ENCODE measurements at regions not wholly inside any gene's neighbourhood (a gene's known extent, or its start where the extent isn't known, plus 50 kb on each side); places are given as distances from the start of the nearest gene placed in this dataset.

DNA sequence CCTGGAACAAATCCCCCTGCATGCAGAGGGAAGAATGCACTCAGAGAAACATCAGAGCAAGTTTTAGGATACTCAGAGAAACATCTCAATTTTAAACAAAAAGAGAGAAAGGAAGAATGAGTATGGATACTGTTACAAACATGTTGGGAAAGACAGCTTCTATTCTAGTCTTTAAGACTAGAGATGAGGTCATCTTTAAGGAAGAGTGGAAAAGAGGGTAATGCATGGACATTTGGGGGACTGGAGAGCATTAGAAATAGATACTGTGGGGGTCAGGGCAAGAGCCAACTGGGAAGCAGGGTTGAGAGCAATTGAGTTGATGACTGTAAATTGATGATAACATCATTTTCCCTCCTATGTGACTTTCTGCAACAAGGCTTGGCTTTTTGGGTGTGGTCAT is 431.2 kb downstream of the CDH26 start:
- Histone ChIP-seq H3K27me3 (ENCODE audit: control insufficient read depth, insufficient read depth, low read length) (no peaks in the 10 kb centered on the region), H3K27ac (ENCODE audit: low read depth, low read length) (no peak overlapping the region), H3K9me3 (ENCODE audit: control insufficient read depth, insufficient read depth, low read length) (no peaks in the 10 kb centered on the region), H3K4me3 (ENCODE audit: low read depth, low read length) (no peak overlapping the region)
- POLR2A ChIA-PET: no interaction called here
- TF ChIP-seq, protein P1, sequence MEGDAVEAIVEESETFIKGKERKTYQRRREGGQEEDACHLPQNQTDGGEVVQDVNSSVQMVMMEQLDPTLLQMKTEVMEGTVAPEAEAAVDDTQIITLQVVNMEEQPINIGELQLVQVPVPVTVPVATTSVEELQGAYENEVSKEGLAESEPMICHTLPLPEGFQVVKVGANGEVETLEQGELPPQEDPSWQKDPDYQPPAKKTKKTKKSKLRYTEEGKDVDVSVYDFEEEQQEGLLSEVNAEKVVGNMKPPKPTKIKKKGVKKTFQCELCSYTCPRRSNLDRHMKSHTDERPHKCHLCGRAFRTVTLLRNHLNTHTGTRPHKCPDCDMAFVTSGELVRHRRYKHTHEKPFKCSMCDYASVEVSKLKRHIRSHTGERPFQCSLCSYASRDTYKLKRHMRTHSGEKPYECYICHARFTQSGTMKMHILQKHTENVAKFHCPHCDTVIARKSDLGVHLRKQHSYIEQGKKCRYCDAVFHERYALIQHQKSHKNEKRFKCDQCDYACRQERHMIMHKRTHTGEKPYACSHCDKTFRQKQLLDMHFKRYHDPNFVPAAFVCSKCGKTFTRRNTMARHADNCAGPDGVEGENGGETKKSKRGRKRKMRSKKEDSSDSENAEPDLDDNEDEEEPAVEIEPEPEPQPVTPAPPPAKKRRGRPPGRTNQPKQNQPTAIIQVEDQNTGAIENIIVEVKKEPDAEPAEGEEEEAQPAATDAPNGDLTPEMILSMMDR (IDR thresholded peaks at IDR 0.05; ENCODE audit: low read depth, low read length): no peak
- CTCF ChIA-PET: no interaction called here
- no peak for DNase-seq (ENCODE audit: low read depth, low spot score)

DNA sequence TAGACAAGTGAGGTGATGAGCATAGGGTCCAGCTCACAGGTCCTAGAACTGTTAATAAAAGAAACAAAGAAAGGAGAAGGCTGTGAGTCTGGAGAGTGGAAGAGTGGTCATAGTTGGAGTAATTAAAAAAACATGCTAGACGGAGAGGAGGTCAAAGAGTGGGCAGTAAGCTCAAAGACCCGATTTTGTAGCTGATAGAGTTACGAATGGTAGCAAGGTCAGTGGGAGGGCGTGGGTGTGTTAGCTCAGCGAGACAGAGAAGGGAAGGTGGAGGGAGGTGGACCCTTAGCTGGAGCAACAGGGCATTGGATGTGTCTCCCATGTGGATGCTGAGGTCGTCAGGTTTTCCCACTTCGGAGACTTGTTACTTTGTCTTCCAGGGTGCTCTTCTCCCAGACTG is 431.7 kb downstream of the CDH26 start:
- Histone ChIP-seq H3K4me3 (ENCODE audit: low read depth, low read length) (no peak overlapping the region), H3K27me3 (ENCODE audit: control insufficient read depth, insufficient read depth, low read length) (no peaks in the 10 kb centered on the region), H3K27ac (ENCODE audit: low read depth, low read length) (no peak overlapping the region), H3K9me3 (ENCODE audit: control insufficient read depth, insufficient read depth, low read length) (no peaks in the 10 kb centered on the region)
- TF ChIP-seq, protein P1 (IDR thresholded peaks at IDR 0.05; ENCODE audit: low read depth, low read length): no peak
- CTCF ChIA-PET: no interaction called here
- DNase-seq (ENCODE audit: low read depth, low spot score): no peak
- POLR2A ChIA-PET: no interaction called here

DNA sequence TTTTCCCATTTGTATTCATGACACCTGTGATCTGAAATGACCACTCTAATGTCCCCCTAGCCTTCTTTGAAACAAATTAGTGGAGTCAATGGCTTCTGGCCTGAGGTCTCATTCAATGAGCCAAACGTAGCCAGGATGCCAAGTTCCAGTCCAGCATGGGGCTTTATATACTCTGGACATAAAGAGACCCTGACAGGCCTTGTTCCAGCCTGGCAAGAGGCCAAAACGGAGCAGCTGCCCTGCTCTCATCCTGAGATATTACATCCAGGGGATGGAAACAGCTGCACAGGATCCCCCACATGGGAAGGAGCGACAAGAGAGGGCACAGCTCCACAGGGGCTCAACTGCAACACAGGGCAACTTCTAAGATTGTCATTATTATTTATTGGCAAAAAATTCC is 437.8 kb downstream of the CDH26 start:
- Histone ChIP-seq H3K27me3 (ENCODE audit: control insufficient read depth, insufficient read depth, low read length) (no peaks in the 10 kb centered on the region), H3K9me3 (ENCODE audit: control insufficient read depth, insufficient read depth, low read length) (no peaks in the 10 kb centered on the region), H3K27ac (ENCODE audit: low read depth, low read length) (no peak overlapping the region), H3K4me3 (ENCODE audit: low read depth, low read length) (no peak overlapping the region)
- no peak for DNase-seq (ENCODE audit: low read depth, low spot score)
- TF ChIP-seq, protein P1 (IDR thresholded peaks at IDR 0.05; ENCODE audit: low read depth, low read length): no peak
- CTCF ChIA-PET: no interaction called here
- POLR2A ChIA-PET: no interaction called here

DNA sequence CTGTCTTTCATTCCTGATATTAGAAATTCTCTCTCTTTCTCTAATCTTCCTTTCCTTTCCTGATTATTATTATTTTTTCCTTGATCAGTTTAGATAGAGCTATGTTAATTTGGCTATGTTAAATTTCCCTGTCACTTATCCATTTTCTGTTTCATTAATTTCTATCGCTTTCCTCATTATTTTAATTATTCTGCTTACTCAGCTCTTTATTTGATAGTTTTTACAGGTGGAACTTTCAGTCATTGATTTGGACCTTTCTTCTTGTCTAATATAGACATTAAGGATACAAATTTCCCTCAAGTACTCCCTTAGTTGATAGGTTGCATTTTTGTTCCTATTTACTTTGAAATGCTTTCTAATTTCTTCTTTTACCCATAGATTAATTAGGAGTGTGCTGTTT is 442.3 kb downstream of the CDH26 start:
- DNase-seq (ENCODE audit: low read depth, low spot score): no peak
- Histone ChIP-seq H3K27ac (ENCODE audit: low read depth, low read length) (no peak overlapping the region), H3K4me3 (ENCODE audit: low read depth, low read length) (no peak overlapping the region), H3K9me3 (ENCODE audit: control insufficient read depth, insufficient read depth, low read length) (no peaks in the 10 kb centered on the region), H3K27me3 (ENCODE audit: control insufficient read depth, insufficient read depth, low read length) (no peaks in the 10 kb centered on the region)
- POLR2A ChIA-PET: no interaction called here
- TF ChIP-seq, protein P1 (IDR thresholded peaks at IDR 0.05; ENCODE audit: low read depth, low read length): no peak
- CTCF ChIA-PET: no interaction called here

DNA sequence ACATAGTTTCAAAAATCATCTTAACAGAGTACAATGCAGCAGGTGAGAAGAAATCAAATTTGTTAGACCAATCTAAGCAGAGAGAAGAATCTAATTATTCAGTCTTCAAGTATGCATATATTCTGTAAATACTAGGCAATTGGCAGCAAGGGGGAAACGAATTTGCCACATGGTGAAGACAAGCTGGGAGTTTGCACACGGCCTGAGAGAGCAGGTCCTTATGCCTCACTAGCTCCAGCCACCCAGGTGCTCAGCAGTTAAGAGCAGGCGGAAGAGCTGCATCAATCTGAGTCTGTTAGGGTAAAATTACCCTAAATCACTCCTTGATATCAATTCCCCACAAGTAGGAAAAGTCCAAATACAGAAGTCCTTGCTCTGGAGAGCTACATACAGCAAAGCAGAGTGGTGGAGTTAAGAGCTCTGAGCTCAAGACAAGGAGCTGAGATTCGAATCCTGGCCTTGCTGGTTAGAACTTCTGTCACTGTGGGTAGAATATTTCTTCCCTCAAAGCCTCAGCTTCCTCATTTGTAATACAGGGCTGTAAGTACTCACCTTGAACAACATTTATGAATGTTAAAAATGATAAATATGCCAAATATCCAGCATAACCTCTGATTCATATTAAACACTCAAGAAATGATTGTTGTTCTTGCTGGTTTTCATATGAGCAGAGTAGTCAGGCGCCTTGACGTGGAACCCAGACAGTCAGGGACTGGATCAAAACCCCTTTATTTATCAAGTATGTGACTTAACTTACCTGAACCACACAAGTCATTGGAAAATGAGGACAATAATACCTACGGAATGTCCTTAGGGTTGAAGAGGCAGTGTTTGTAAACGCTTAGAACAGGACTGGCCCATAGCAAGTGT is 444.2 kb downstream of the CDH26 start:
- CTCF ChIA-PET: no interaction called here
- TF ChIP-seq, protein P1 (IDR thresholded peaks at IDR 0.05; ENCODE audit: low read depth, low read length): no peak

More for the DNA sequence above, 444.2 kb downstream of the CDH26 start:
- H3K27me3 ChIP-seq (ENCODE audit: control insufficient read depth, insufficient read depth, low read length): no peaks in the 10 kb centered on the region
- DNase-seq (ENCODE audit: low read depth, low spot score): no peak
- no peak overlapping the region for H3K27ac ChIP-seq (ENCODE audit: low read depth, low read length)
- H3K9me3 ChIP-seq (ENCODE audit: control insufficient read depth, insufficient read depth, low read length): no peaks in the 10 kb centered on the region
- H3K4me3 ChIP-seq (ENCODE audit: low read depth, low read length): no peak overlapping the region
- POLR2A ChIA-PET: no interaction called here

Measured in AG04450 (cell line).